Left cardiac atrium (tissue), 4 donors: ENCODE measurements at regions not wholly inside any gene's neighbourhood (a gene's known extent, or its start where the extent isn't known, plus 50 kb on each side); places are given as distances from the start of the nearest gene placed in this dataset.
"Not testable (repeated sequence)": the region's sequence is repeated elsewhere in the genome, so short reads cannot be mapped to it uniquely, and the experiment has no call there.

Experiments
- ATAC-seq, 2 donors: fragments of 200-7000 bp; cut with Tn5 transposase; one replicate each; pipeline ENCODE4 v1.9.1; 2020; ENCODE audit warnings: mild to moderate bottlenecking in 2 of 2, moderate library complexity in 2 of 2
- DNase-seq: peaks from one replicate; pipeline ENCODE4 v3.0.0-alpha.2; 2020
- intact Hi-C, 2 donors: fragments of 100-400 bp; cut with DNase I; formaldehyde crosslinking; loops; one replicate each; pipeline versions ENCODE4 v1.14.1 to v1.15.1; 2022 to 2023
- donor health status: DM: no; HTN: yes; CAD: no.
- donor health status: DM: no; HTN: yes; CAD: no; lungs with severe emphysema.
- donor health status: DM: yes; HTN: yes; CAD: no.
- donor health status: Dilated cardiomyopathy.

GRCh38 chrX:25442499-25442898, 426.7 kb upstream of the ARX start:
- ATAC-seq (no peak), DNase-seq (no peak)
- intact Hi-C loops, result no loop called here

DNA sequence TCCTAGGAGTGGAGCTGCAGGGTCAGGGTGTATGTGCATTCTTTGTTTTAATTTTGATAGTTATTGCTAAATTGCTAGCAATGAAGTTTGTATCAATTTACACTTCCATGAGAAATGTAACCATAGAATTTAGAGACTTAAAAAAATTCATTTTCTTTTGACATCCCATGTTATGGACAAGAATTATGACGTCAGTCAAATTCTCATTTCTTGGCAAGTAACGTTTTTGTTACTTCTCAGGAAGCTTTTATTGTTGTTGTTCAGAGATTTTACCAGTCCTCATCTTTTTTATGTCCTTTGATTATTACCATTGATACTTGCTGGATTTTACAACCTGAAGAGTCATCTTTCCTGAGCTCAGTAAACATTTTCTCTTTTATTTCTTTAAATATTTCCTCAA, 417.5 kb upstream of the ARX start:
- DNase-seq (no peak), ATAC-seq (no peak)
- intact Hi-C loops, result no loop called here

DNA sequence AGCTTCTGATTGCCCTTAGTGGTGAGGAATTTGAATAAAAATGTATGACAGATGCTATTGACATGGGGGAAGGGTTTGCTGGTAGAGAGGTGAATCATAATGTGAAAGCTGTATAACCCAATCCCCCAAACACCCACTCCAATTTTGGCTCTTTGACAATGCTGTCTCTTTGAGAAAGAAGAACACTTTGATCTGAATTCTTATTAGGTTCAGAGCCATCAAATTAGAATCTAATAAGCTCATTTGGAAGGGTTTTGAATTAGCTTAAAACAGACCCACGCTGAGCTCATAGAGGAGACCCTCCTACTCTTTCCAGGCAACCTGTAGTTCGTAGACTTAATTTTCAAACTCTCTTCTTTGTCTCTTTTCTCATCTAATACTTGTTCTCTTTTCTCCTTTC, 416.6 kb upstream of the ARX start:
- no peak for ATAC-seq
- intact Hi-C loops, result no loop called here
- DNase-seq, result no peak

- DNase-seq (no peak), ATAC-seq (no peak)
- intact Hi-C loops, result no loop called here
These were observed 412.2 kb upstream of the ARX start for GRCh38 chrX:25427873-25428555.

GRCh38 chrX:25404163-25404562, 388.4 kb upstream of the ARX start:
- ATAC-seq, intact Hi-C loops, DNase-seq: not testable (repeated sequence)

GRCh38 chrX:25389266-25389665, 373.5 kb upstream of the ARX start:
- ATAC-seq, result no peak
- intact Hi-C loops, result no loop called here
- DNase-seq, result no peak

GRCh38 chrX:25383196-25383595, 367.4 kb upstream of the ARX start:
- DNase-seq (no peak), ATAC-seq (no peak)
- intact Hi-C loops, result no loop called here

DNA sequence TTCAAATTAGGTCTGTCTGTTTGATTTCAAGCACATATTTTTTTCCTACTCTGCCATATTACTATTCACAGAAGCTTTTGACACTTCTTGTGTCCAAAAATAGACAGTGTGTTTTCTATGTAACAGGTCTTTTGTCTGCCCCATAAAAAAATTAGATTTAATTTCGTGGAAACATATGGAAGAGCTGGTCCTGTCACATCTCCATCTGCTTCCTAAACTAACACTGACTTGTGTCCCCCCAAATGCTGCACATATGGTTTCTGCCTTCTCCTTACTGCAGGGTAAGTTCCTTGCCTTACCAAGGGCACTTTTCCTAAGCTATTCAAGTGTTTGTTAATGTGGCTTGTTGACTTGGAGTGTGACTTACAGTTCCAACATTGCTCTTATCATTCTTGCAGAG, 340.7 kb upstream of the ARX start:
- intact Hi-C loops, result no loop called here
- no peak for ATAC-seq
- no peak for DNase-seq

DNA sequence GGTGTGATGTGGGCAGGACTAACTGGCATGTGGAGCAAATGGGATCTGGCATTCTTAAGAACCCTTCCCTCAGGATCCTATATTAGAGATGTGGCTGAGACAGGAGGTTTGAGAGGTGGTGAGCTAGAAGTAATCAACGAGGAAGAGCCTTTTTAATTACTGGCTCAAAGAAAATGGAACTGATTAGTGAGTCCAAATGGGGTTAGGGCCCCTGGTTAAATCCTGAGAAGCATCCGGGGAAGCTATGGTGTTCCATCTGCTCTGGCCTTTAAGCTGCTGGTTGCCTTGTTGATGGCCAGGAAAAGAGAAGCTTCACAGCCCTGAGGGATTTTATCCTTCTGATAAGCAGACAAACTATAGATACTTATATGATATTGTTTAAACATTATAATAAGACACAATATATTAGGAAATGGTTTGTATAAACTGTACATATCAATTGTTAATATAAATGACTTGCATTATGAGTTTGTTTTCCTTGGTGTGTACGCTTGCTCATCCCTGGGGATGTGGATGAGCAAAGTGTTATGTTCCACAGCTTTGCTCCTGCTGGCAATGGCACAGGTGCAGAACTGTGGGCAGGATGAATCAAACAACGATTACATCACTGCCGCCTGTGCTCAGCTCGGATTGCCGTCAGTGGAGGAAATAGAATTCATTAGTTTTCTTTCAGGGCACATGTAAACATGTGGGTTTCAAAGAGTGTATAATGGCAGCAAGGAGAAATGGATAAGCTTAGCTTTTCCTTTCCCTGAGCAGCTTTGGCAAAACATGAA, 328.6 kb upstream of the ARX start:
- ATAC-seq, result no peak
- intact Hi-C loops, result no loop called here

DNA sequence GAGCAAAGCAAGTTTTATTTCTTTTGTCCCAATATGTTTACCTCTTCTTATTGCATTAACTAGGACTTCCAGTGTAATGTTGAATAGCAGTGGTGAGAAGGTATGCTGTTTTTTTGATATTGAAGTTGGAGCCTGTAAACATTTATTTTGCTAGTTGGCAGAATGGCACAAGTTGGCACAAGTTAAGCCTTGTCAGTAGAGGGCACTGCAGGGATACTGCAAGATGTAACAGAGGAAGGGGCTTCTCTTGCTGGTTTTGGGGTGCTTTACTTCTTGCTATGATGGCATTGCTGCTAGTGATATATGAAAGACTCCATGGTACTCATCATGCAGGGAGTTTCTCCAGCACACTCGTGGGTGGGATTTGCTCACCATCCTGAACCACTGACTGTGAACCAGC, 327.3 kb upstream of the ARX start:
- intact Hi-C loops, result no loop called here
- ATAC-seq (no peak), DNase-seq (no peak)

More for the DNA sequence above, 328.6 kb upstream of the ARX start:
- no peak for DNase-seq

GRCh38 chrX:25337841-25338240, 322.1 kb upstream of the ARX start:
- no peak for DNase-seq
- no peak for ATAC-seq
- intact Hi-C loops, result no loop called here

- no peak for ATAC-seq
- intact Hi-C loops, result no loop called here
- DNase-seq, result no peak
These were observed 285.2 kb upstream of the ARX start for GRCh38 chrX:25300994-25301393.

- ATAC-seq (no peak), DNase-seq (no peak)
- intact Hi-C loops, result no loop called here
These were observed 281.1 kb upstream of the ARX start for GRCh38 chrX:25296850-25297249.

GRCh38 chrX:25295466-25295865, 279.7 kb upstream of the ARX start:
- DNase-seq (no peak), ATAC-seq (no peak)
- intact Hi-C loops, result no loop called here

DNA sequence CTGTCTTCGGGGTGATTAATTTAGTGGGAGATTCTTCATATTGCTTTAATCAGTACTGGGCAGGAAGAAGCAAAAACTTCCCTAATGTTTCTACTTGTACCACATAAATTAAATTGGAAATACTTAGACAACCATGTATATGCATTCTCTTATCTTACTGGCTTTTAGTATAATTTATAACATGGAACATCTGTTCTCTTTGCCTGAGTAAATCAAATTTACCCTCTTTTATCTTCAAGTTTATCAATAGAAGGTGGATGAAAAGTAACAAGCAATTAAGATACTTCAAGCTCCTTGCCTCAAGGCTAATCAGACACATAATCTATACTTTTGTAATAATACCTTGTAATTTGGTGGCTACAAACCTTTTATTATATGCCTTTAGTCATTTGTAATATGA, 274.4 kb upstream of the ARX start:
- DNase-seq (no peak), ATAC-seq (no peak)
- intact Hi-C loops, result no loop called here

DNA sequence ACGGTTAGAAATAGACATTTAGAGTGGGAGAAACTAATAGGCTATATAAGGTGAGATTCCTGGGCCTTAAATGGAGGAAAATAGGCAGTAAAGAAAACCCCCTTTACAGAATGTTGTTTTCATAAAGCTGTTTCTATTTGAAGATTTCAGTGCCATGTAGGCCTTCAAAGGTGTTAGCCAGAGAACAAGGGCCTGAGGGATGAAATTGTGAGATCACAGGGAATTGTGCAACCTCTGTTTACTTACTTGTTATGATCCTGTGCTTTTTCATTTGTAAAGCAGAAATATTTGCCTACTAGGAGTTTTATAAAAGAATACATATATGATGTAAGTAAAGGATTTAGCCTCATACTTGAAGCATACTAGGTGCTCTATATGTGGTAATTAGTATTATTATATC, 272.9 kb upstream of the ARX start:
- DNase-seq, result no peak
- intact Hi-C loops, result no loop called here
- ATAC-seq, result no peak

GRCh38 chrX:25287521-25287920, 271.8 kb upstream of the ARX start:
- intact Hi-C loops, result no loop called here
- no peak for ATAC-seq
- DNase-seq, result no peak

GRCh38 chrX:25285598-25285997, 269.8 kb upstream of the ARX start:
- intact Hi-C loops, result no loop called here
- ATAC-seq, result no peak
- no peak for DNase-seq

GRCh38 chrX:25279510-25279909, 263.7 kb upstream of the ARX start:
- intact Hi-C loops, result no loop called here
- DNase-seq, result no peak
- ATAC-seq, result no peak

- ATAC-seq (no peak), DNase-seq (no peak)
- intact Hi-C loops, result no loop called here
These were observed 262.6 kb upstream of the ARX start for GRCh38 chrX:25278341-25278740.

DNA sequence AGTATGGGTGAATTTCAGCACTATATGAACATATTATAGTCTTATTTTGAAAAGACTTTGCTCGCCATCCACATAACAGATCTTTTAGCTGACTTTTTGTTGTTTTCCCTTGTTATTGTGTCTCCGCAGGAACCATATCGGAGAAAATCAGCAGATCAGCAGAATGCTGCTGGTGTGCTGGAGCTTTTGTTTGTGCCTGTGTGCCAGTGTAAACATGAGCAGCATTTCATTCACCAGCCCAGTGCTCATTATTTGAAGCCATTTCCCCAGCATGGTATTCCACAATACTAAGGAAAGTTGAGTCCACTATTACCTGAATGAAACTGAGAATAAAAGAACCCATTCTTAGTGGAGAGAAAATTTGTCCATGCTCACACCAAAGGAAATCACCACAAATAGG, 261.8 kb upstream of the ARX start:
- DNase-seq, result no peak
- ATAC-seq, result no peak
- intact Hi-C loops, result no loop called here
